H1 (cell line): ENCODE measurements at regions not wholly inside any gene's neighbourhood (a gene's known extent, or its start where the extent isn't known, plus 50 kb on each side); places are given as distances from the start of the nearest gene placed in this dataset.

Source experiments
- CTCF ChIA-PET: fragments of 300-600 bp; sonication (Branson Sonifier 250); formaldehyde crosslinking; loops from one replicate; lab custom pipeline; 2021; ENCODE audit not compliant: partially characterized antibody; lab: Charles Lee
- POLR2A ChIA-PET: fragments of 300-600 bp; sonication (Branson Sonifier 250); formaldehyde crosslinking; loops from one replicate; lab custom pipeline; 2021; ENCODE audit warnings: inconsistent platforms; ENCODE audit not compliant: partially characterized antibody; lab: Charles Lee
- DNase-seq, 2 experiments: peaks; one replicate each; pipeline versions ENCODE4 v3.0.0 to v3.0.0-alpha.2; 2010 to 2022; ENCODE audit warnings: low spot score in 2 of 2, low read depth in 1 of 2, mixed read lengths in 1 of 2
- FAIRE-seq: peaks from 2 replicates; lab custom pipeline; 2011; peaks lifted over from hg19 to GRCh38; lab: Jason Lieb, UNC
- H2AFZ ChIP-seq: 2 replicates; pipeline ENCODE4 v1.8.1; 2012; ENCODE audit warnings: low read length, inconsistent platforms
- H2AK5ac ChIP-seq: 2 replicates; pipeline ENCODE4 v1.6.1; 2013; ENCODE audit warnings: low read depth, low read length
- H2BK120ac ChIP-seq: replicated peaks from 2 replicates; pipeline ENCODE3; 2013; ENCODE audit warnings: low read depth, low read length, inconsistent platforms
- H2BK12ac ChIP-seq: 2 replicates; pipeline ENCODE4 v1.6.1; 2013; ENCODE audit warnings: low read depth, low read length
- H2BK15ac ChIP-seq: 2 replicates; pipeline ENCODE4 v1.6.1; 2013; ENCODE audit warnings: low read length
- H2BK20ac ChIP-seq: 2 replicates; pipeline ENCODE4 v1.6.1; 2013; ENCODE audit warnings: low read length
- H2BK5ac ChIP-seq: 2 replicates; pipeline ENCODE4 v1.6.1; 2013; ENCODE audit warnings: low read depth, low read length
- H3K14ac ChIP-seq: 2 replicates; pipeline ENCODE4 v1.6.1; 2013; ENCODE audit warnings: inconsistent platforms; ENCODE audit not compliant: insufficient read length
- H3K18ac ChIP-seq: 2 replicates; pipeline ENCODE4 v1.6.1; 2013; ENCODE audit warnings: low read length; ENCODE audit errors: extremely low read depth
- H3K23ac ChIP-seq: 2 replicates; pipeline ENCODE4 v1.6.1; 2013; ENCODE audit warnings: inconsistent platforms; ENCODE audit not compliant: insufficient read length
- H3K23me2 ChIP-seq: 2 replicates; pipeline ENCODE4 v1.6.1; 2013; ENCODE audit warnings: low read depth, low read length
- H3K27ac ChIP-seq: 2 replicates; pipeline ENCODE4 v1.6.1; 2011; ENCODE audit warnings: low read depth, low read length, inconsistent platforms
- H3K27me3 ChIP-seq, 4 experiments: replicated peaks in 1 of 4; 1 replicate in 1 of 4; 2 replicates in 3 of 4; pipeline versions ENCODE4 v1.6.1 to v1.8.1; 2011 to 2013; ENCODE audit warnings: low read length in 3 of 4, mild to moderate bottlenecking in 3 of 4, inconsistent platforms in 2 of 4, mixed read lengths in 2 of 4, moderate library complexity in 1 of 4; ENCODE audit not compliant: control insufficient read depth in 3 of 4, insufficient read depth in 3 of 4; ENCODE audit errors: extremely low read depth in 1 of 4
- H3K36me3 ChIP-seq, 4 experiments: 2 replicates each; pipeline versions ENCODE4 v1.6.1 to v1.8.1; 2011 to 2013; ENCODE audit warnings: mild to moderate bottlenecking in 4 of 4, low read length in 3 of 4, moderate library complexity in 2 of 4, control low read depth in 1 of 4, inconsistent platforms in 1 of 4; ENCODE audit not compliant: insufficient read depth in 4 of 4, control insufficient read depth in 2 of 4
- H3K4ac ChIP-seq: replicated peaks from 2 replicates; pipeline ENCODE3; 2013; ENCODE audit warnings: low read length, low read depth, mixed read lengths, inconsistent platforms; ENCODE audit not compliant: insufficient read length
- H3K4me1 ChIP-seq, 4 experiments: replicated peaks in 1 of 4; 1 replicate in 1 of 4; 2 replicates in 3 of 4; pipeline versions ENCODE4 v1.6.1 to v1.8.1; 2011 to 2013; ENCODE audit warnings: low read length in 3 of 4, inconsistent platforms in 2 of 4, mixed read lengths in 1 of 4; ENCODE audit not compliant: insufficient read depth in 4 of 4, control insufficient read depth in 3 of 4
- H3K4me2 ChIP-seq, 2 experiments: 2 replicates each; pipeline versions ENCODE4 v1.6.1 to v1.8.1; 2011 to 2013; ENCODE audit warnings: low read depth in 2 of 2, low read length in 2 of 2, control low read depth in 1 of 2, inconsistent platforms in 1 of 2, mild to moderate bottlenecking in 1 of 2; ENCODE audit not compliant: insufficient read depth in 1 of 2
- H3K4me3 ChIP-seq, 4 experiments: fragments of 200-600, 300-600 bp in 1 of 4; sonication (generic), shearing (Covaris generic), sonication (Bioruptor Twin) in 1 of 4; 2 replicates each; pipeline versions ENCODE4 v1.5.1 to v1.8.1; 2011 to 2016; ENCODE audit warnings: low read length in 4 of 4, low read depth in 3 of 4, control low read depth in 2 of 4, inconsistent platforms in 2 of 4, mild to moderate bottlenecking in 2 of 4, mixed read lengths in 1 of 4, moderate library complexity in 1 of 4; ENCODE audit not compliant: insufficient read depth in 2 of 4; ENCODE audit errors: extremely low read depth in 1 of 4
- H3K56ac ChIP-seq: replicated peaks from 2 replicates; pipeline ENCODE3; 2013; ENCODE audit warnings: low read depth, mild to moderate bottlenecking, mixed read lengths, low read length, inconsistent platforms; ENCODE audit not compliant: insufficient read length
- H3K79me1 ChIP-seq: 2 replicates; pipeline ENCODE4 v1.6.1; 2013; ENCODE audit warnings: low read depth, low read length, control low read depth
- H3K79me2 ChIP-seq, 2 experiments: 2 replicates each; pipeline versions ENCODE4 v1.6.1 to v1.8.1; 2012 to 2013; ENCODE audit warnings: low read length in 2 of 2, mild to moderate bottlenecking in 2 of 2, inconsistent platforms in 1 of 2; ENCODE audit not compliant: insufficient read depth in 2 of 2, control insufficient read depth in 1 of 2
- H3K9ac ChIP-seq, 4 experiments: replicated peaks in 1 of 4; 1 replicate in 1 of 4; 2 replicates in 3 of 4; pipeline versions ENCODE4 v1.6.1 to v1.8.1; 2011 to 2013; ENCODE audit warnings: low read depth in 3 of 4, low read length in 3 of 4, control low read depth in 2 of 4, mild to moderate bottlenecking in 2 of 4, moderate library complexity in 2 of 4, inconsistent platforms in 1 of 4; ENCODE audit errors: extremely low read depth in 1 of 4
- H3K9me3 ChIP-seq, 2 experiments: 2 replicates each; pipeline versions ENCODE4 v1.6.1 to v1.8.1; 2012 to 2013; ENCODE audit warnings: mild to moderate bottlenecking in 2 of 2, moderate library complexity in 2 of 2, control low read depth in 1 of 2, inconsistent platforms in 1 of 2, low read depth in 1 of 2, low read length in 1 of 2, mixed read lengths in 1 of 2; ENCODE audit not compliant: insufficient read depth in 2 of 2
- H4K20me1 ChIP-seq, 2 experiments: replicated peaks in 1 of 2; 2 replicates each; pipeline versions ENCODE3 to v1.8.1; 2011 to 2013; ENCODE audit warnings: inconsistent platforms in 2 of 2, low read length in 2 of 2, mild to moderate bottlenecking in 1 of 2; ENCODE audit not compliant: insufficient read depth in 2 of 2, control insufficient read depth in 1 of 2
- H4K5ac ChIP-seq: 2 replicates; pipeline ENCODE4 v1.6.1; 2013; ENCODE audit warnings: low read length, low read depth, mixed read lengths, inconsistent platforms; ENCODE audit not compliant: insufficient read length
- H4K8ac ChIP-seq: 2 replicates; pipeline ENCODE4 v1.8.0; 2013; ENCODE audit warnings: mild to moderate bottlenecking, moderate library complexity, low read length, inconsistent platforms; ENCODE audit not compliant: insufficient read depth; ENCODE audit errors: extremely low read depth
- H4K91ac ChIP-seq: replicated peaks from 2 replicates; pipeline ENCODE3; 2013; ENCODE audit warnings: low read length, mixed read lengths, inconsistent platforms; ENCODE audit not compliant: insufficient read length
- EGR1 ChIP-seq: IDR thresholded peaks from 2 replicates; pipeline ENCODE4 v1.6.1; 2011; ENCODE audit warnings: low read depth, low read length, borderline replicate concordance
- FOSL1 ChIP-seq: IDR thresholded peaks from 2 replicates; pipeline ENCODE4 v1.6.1; 2011; ENCODE audit warnings: mild to moderate bottlenecking, low read depth, low read length, moderate library complexity; ENCODE audit not compliant: insufficient read depth
- KDM1A ChIP-seq: fragments of 200-600, 300-600 bp; sonication (generic); IDR thresholded peaks from 2 replicates; pipeline ENCODE4 v1.7.1; 2016; ENCODE audit warnings: mild to moderate bottlenecking, low read length, borderline replicate concordance
- NRF1 ChIP-seq: IDR thresholded peaks from 2 replicates; pipeline ENCODE4 v1.6.1; 2011; ENCODE audit warnings: mild to moderate bottlenecking, low read depth, low read length, improper control_type of control experiment
- WGBS, 2 experiments: shearing (Covaris generic) in 1 of 2; methylation state at CpG; one replicate each; pipeline versions ENCODE4 v1.1.6 to v1.1.7; 2013 to 2015; ENCODE audit warnings: low lambda C conversion rate in 2 of 2, mixed read lengths in 2 of 2, inconsistent platforms in 1 of 2, low coverage in 1 of 2, missing lambda C conversion rate in 1 of 2; ENCODE audit not compliant: insufficient replicate concordance in 2 of 2, insufficient coverage in 1 of 2, insufficient read length in 1 of 2; ENCODE audit errors: extremely low coverage in 1 of 2, missing lambda C conversion rate in 1 of 2; 5-methylcytosine and 5-hydroxymethylcytosine counted together
- TF ChIP-seq, protein P1 (sequence below): IDR thresholded peaks from 2 replicates; pipeline ENCODE4 v1.6.1; 2011; ENCODE audit warnings: low read depth, mild to moderate bottlenecking, low read length; ENCODE audit not compliant: insufficient read depth

DNA sequence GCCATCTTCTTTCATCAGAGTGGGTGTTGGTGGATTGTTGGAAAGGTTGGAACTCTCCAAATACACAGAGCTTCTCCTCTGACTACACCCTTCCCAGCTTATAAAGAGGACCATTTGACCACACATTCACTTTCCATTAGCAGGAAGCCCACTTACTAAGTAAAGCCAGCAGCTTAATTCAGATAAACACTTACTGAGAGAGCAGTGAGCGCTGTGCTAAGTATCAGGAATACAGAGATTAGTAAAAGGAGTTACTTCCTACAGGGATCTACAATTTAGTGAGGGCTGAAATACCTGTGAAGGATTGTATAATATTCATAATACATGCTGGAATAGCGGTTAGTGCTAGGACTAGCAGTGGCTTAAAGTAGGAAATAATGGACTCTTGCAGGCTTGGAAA lies 343.0 kb downstream of the NYAP2 start:
- WGBS, 2 experiments, result 98% methylated on average over 2 of the region's 2 CpGs; no CpG with 5 or more reads in 1 of the 2 experiments
- TF ChIP-seq NRF1 (no peak), KDM1A (no peak), FOSL1 (no peak), EGR1 (no peak)
- TF ChIP-seq, protein P1, sequence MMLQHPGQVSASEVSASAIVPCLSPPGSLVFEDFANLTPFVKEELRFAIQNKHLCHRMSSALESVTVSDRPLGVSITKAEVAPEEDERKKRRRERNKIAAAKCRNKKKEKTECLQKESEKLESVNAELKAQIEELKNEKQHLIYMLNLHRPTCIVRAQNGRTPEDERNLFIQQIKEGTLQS, result no peak

More for the DNA sequence above, 343.0 kb downstream of the NYAP2 start:
- Histone ChIP-seq H3K79me1 (no peaks in the 10 kb centered on the region), H2BK20ac (no peak overlapping the region), H3K4me2 (no peak overlapping the region), H3K27ac (no peak overlapping the region), H2AFZ (no peak overlapping the region), H4K20me1 (no peaks in the 10 kb centered on the region), H2AK5ac (no peak overlapping the region), H4K8ac (no peak overlapping the region), H3K9ac (no peak overlapping the region), H2BK15ac (no peak overlapping the region), H4K5ac (no peak overlapping the region), H3K14ac (no peak overlapping the region), H4K91ac (no peak overlapping the region), H2BK12ac (no peak overlapping the region), H3K27me3 (peaks cover 0 to 1% (median 0%) of the 10 kb centered on the region in 4 experiments; a peak in 1 of 7 replicates), H3K79me2 (no peaks in the 10 kb centered on the region), H2BK120ac (no peak overlapping the region), H2BK5ac (no peak overlapping the region), H3K4ac (no peak overlapping the region), H3K56ac (no peak overlapping the region), H3K4me1 (no peaks in the 10 kb centered on the region), H3K36me3 (no peaks in the 10 kb centered on the region), H3K4me3 (no peak overlapping the region), H3K18ac (no peak overlapping the region), H3K9me3 (peaks cover 0 to 4% of the 10 kb centered on the region in 2 experiments; a peak in 1 of 4 replicates), H3K23me2 (no peaks in the 10 kb centered on the region), H3K23ac (no peak overlapping the region)
- CTCF ChIA-PET, result no interaction called here
- DNase-seq (no peak), FAIRE-seq (no peak)
- POLR2A ChIA-PET, result no interaction called here
